ENCODE measurements at regions not wholly inside any gene's neighbourhood (a gene's known extent, or its start where the extent isn't known, plus 50 kb on each side); places are given as distances from the start of the nearest gene placed in this dataset.

- Histone ChIP-seq H3K27me3 (ENCODE audit: insufficient read depth) (no peaks in the 10 kb centered on the region), H4K20me1 (replicated peaks; ENCODE audit: insufficient read depth) (no peaks in the 10 kb centered on the region), H3K9me2 (ENCODE audit: insufficient read depth) (0 out of 2 replicates have a peak, but pooled peaks cover 6% of the 10 kb centered on the region), H3F3A (replicated peaks; ENCODE audit: low read depth) (no peaks in the 10 kb centered on the region), H3K79me2 (replicated peaks; ENCODE audit: insufficient read depth) (no peaks in the 10 kb centered on the region), H3K4me2 (no peak overlapping the region), H3K4me3 (no peak overlapping the region), H3K27ac (ENCODE audit: low read depth) (no peak overlapping the region), H3K36me3 (ENCODE audit: insufficient read depth) (no peaks in the 10 kb centered on the region), H3K4me1 (ENCODE audit: insufficient read depth) (peaks cover 3% of the 10 kb centered on the region), H2AFZ (no peak overlapping the region)
- Mint-ChIP-seq H3K27me3 (ENCODE audit: insufficient read depth, low read depth, poor library complexity) (peaks cover 12% of the 10 kb centered on the region), H3K4me1 (peaks cover 12% of the 10 kb centered on the region), H3K36me3 (ENCODE audit: low read depth) (peaks cover 15% of the 10 kb centered on the region), H3K4me3 (no peak overlapping the region), H3K9me3 (peaks cover 16% of the 10 kb centered on the region), H3K27ac (no peak overlapping the region)
- no peak for TF ChIP-seq ETS1 (IDR thresholded peaks at IDR 0.05)
- 0 out of 4 replicates have a peak, but pooled peaks of 1 of the 2 experiments have one; percentile 0 for TF ChIP-seq CTCF (conservative IDR thresholded peaks at IDR 0.05; ENCODE audit: low read depth in 2 of 2)
- ATAC-seq (no peak), DNase-seq (ENCODE audit: low spot score) (no peak)
Observed at GRCh38 chr6:167671977-167672687, 154.6 kb upstream of the AFDN start.

GRCh38 chr6:167672738-167673137 is 154.0 kb upstream of the AFDN start:
- H3K4me1 Mint-ChIP-seq, result peaks cover 18% of the 10 kb centered on the region
- no peak overlapping the region for H3K4me3 Mint-ChIP-seq
- no peak overlapping the region for H3K4me2 ChIP-seq
- no peak overlapping the region for H3K4me3 ChIP-seq
- H3K9me3 Mint-ChIP-seq, result peaks cover 16% of the 10 kb centered on the region
- 0 out of 2 replicates have a peak, but pooled peaks cover 6% of the 10 kb centered on the region for H3K9me2 ChIP-seq (ENCODE audit: insufficient read depth)
- no peak for DNase-seq (ENCODE audit: low spot score)
- H3K27ac ChIP-seq (ENCODE audit: low read depth), result no peak overlapping the region
- H4K20me1 ChIP-seq (replicated peaks; ENCODE audit: insufficient read depth), result no peaks in the 10 kb centered on the region
- H3K36me3 Mint-ChIP-seq (ENCODE audit: low read depth), result peaks cover 15% of the 10 kb centered on the region
- H2AFZ ChIP-seq, result no peak overlapping the region
- peaks cover 16% of the 10 kb centered on the region for H3K27me3 Mint-ChIP-seq (ENCODE audit: insufficient read depth, low read depth, poor library complexity)
- H3K79me2 ChIP-seq (replicated peaks; ENCODE audit: insufficient read depth), result no peaks in the 10 kb centered on the region
- no peaks in the 10 kb centered on the region for H3K36me3 ChIP-seq (ENCODE audit: insufficient read depth)
- H3F3A ChIP-seq (replicated peaks; ENCODE audit: low read depth), result no peaks in the 10 kb centered on the region
- H3K27ac Mint-ChIP-seq, result no peak overlapping the region
- H3K4me1 ChIP-seq (ENCODE audit: insufficient read depth), result peaks cover 9% of the 10 kb centered on the region
- TF ChIP-seq ETS1 (IDR thresholded peaks at IDR 0.05), result no peak
- no peak for TF ChIP-seq JUNB (IDR thresholded peaks at IDR 0.05; ENCODE audit: unreplicated experiment)
- TF ChIP-seq CREB1 (CRISPR knock-in tag; IDR thresholded peaks at IDR 0.05; ENCODE audit: low read depth), result no peak
- no peak for TF ChIP-seq POLR2AphosphoS5 (IDR thresholded peaks at IDR 0.05; ENCODE audit: low read depth)
- TF ChIP-seq EZH2phosphoT487 (IDR thresholded peaks at IDR 0.05; ENCODE audit: unreplicated experiment), result no peak
- TF ChIP-seq ZNF462 (CRISPR knock-in tag; IDR thresholded peaks at IDR 0.05), result no peak
- no peak for ATAC-seq
- peaks cover 4% of the 10 kb centered on the region; the same call in 1 of the 2 replicates for H3K27me3 ChIP-seq (ENCODE audit: insufficient read depth)
